Body of pancreas (tissue), 4 donors: ENCODE measurements at regions not wholly inside any gene's neighbourhood (a gene's known extent, or its start where the extent isn't known, plus 50 kb on each side); places are given as distances from the start of the nearest gene placed in this dataset.

Experiments
- POLR2A ChIP-seq, 3 donors: fragments of 450-650 bp; IDR thresholded peaks; one replicate each; pipeline ENCODE4 v1.6.1; 2016; ENCODE audit warnings: antibody characterized with exemption in 3 of 3, mild to moderate bottlenecking in 2 of 3
- TF ChIP-seq, protein P1 (sequence below), 7 experiments: fragments of 450-650 bp in 4 of 7; fragments of 200-600 bp in 3 of 7; sonication (generic) in 3 of 7; IDR thresholded peaks; one replicate each; pipeline ENCODE4 v1.5.1; 2016 to 2019; ENCODE audit warnings: antibody characterized with exemption in 7 of 7

GRCh38 chr4:128380306-128380705, 92.7 kb upstream of the PGRMC2 start:
- TF ChIP-seq, protein P1, sequence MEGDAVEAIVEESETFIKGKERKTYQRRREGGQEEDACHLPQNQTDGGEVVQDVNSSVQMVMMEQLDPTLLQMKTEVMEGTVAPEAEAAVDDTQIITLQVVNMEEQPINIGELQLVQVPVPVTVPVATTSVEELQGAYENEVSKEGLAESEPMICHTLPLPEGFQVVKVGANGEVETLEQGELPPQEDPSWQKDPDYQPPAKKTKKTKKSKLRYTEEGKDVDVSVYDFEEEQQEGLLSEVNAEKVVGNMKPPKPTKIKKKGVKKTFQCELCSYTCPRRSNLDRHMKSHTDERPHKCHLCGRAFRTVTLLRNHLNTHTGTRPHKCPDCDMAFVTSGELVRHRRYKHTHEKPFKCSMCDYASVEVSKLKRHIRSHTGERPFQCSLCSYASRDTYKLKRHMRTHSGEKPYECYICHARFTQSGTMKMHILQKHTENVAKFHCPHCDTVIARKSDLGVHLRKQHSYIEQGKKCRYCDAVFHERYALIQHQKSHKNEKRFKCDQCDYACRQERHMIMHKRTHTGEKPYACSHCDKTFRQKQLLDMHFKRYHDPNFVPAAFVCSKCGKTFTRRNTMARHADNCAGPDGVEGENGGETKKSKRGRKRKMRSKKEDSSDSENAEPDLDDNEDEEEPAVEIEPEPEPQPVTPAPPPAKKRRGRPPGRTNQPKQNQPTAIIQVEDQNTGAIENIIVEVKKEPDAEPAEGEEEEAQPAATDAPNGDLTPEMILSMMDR (IDR thresholded peaks at IDR 0.05), result no peak
- no peak for TF ChIP-seq POLR2A (IDR thresholded peaks at IDR 0.05)
